ENCODE measurements at regions not wholly inside any gene's neighbourhood (a gene's known extent, or its start where the extent isn't known, plus 50 kb on each side); places are given as distances from the start of the nearest gene placed in this dataset.

GRCh38 chr13:44785401-44785800 lies 203.9 kb downstream of the NUFIP1 start:
- no peak for TF ChIP-seq BHLHE40 (IDR thresholded peaks at IDR 0.05; ENCODE audit: low read length)
- TF ChIP-seq BDP1 (IDR thresholded peaks at IDR 0.05; ENCODE audit: insufficient read depth, insufficient read length): no peak
- no peak for TF ChIP-seq CTCF (IDR thresholded peaks at IDR 0.05 in 2 of 3, conservative IDR thresholded peaks at IDR 0.05 in 1 of 3; ENCODE audit: insufficient read depth in 2 of 3, low read depth in 1 of 3, low read length in 3 of 3)
- TF ChIP-seq SP1 (CRISPR knock-in tag; IDR thresholded peaks at IDR 0.05): no peak
- no peak for TF ChIP-seq POLR2AphosphoS2 (IDR thresholded peaks at IDR 0.05; ENCODE audit: low read length)
- TF ChIP-seq NR3C1 (CRISPR knock-in tag; IDR thresholded peaks at IDR 0.05): no peak
- TF ChIP-seq TEAD4 (IDR thresholded peaks at IDR 0.05; ENCODE audit: low read length): no peak
- TF ChIP-seq TEAD4 (CRISPR knock-in tag; IDR thresholded peaks at IDR 0.05; ENCODE audit: borderline replicate concordance): no peak
- TF ChIP-seq TCF7L2 (IDR thresholded peaks at IDR 0.05; ENCODE audit: low read depth, low read length): no peak
- TF ChIP-seq ZNF263 (CRISPR knock-in tag; IDR thresholded peaks at IDR 0.05; ENCODE audit: borderline replicate concordance): no peak
